ENCODE measurements at regions not wholly inside any gene's neighbourhood (a gene's known extent, or its start where the extent isn't known, plus 50 kb on each side); places are given as distances from the start of the nearest gene placed in this dataset.

GRCh38 chr13:36763126-36763722, 55.8 kb upstream of the RFXAP start:
- TF ChIP-seq CTCF (IDR thresholded peaks at IDR 0.05) = no peak
- Mint-ChIP-seq H3K9me3 (peaks cover 8 to 19% (median 13%) of the 10 kb centered on the region in 7 donors), H3K36me3 (no peaks in the 10 kb centered on the region), H3K4me1 (no peaks in the 10 kb centered on the region), H3K27me3 (ENCODE audit: low read depth in 3 of 3) (peaks cover 4 to 7% (median 4%) of the 10 kb centered on the region in 3 donors), H3K4me3 (no peak overlapping the region), H3K27ac (no peak overlapping the region)
- Histone ChIP-seq H3K4me1 (ENCODE audit: control insufficient read depth in 1 of 2, insufficient read depth in 2 of 2, low read length in 2 of 2) (no peaks in the 10 kb centered on the region), H3K4me3 (replicated peaks in 1 of 3; ENCODE audit: low read depth in 2 of 3, low read length in 3 of 3) (no peak overlapping the region), H3K27ac (ENCODE audit: low read depth in 1 of 2, low read length in 2 of 2) (no peak overlapping the region), H4K20me1 (ENCODE audit: insufficient read depth, low read length) (no peaks in the 10 kb centered on the region), H3K4me2 (replicated peaks; ENCODE audit: extremely low read depth, low read length, poor library complexity, severe bottlenecking) (no peak overlapping the region), H3K79me2 (ENCODE audit: insufficient read depth, low read length) (no peaks in the 10 kb centered on the region), H3K27me3 (ENCODE audit: control insufficient read depth in 2 of 2, insufficient read depth in 2 of 2, low read length in 2 of 2) (no peaks in the 10 kb centered on the region), H3K9me3 (replicated peaks in 1 of 2; ENCODE audit: control insufficient read depth in 1 of 2, insufficient read depth in 1 of 2, low read length in 2 of 2) (peaks cover 6 to 7% of the 10 kb centered on the region in 2 donors), H3K36me3 (replicated peaks in 1 of 2; ENCODE audit: control insufficient read depth in 1 of 2, insufficient read depth in 2 of 2, low read length in 2 of 2) (no peaks in the 10 kb centered on the region), H2AFZ (ENCODE audit: insufficient read depth, low read depth, low read length, poor library complexity, severe bottlenecking) (no peak overlapping the region), H3K9ac (ENCODE audit: insufficient read depth, low read length, poor library complexity, severe bottlenecking) (no peak overlapping the region)
- intact Hi-C loops (cut with micrococcal nuclease) = no loop called here
- DNase-seq = no peak
- 89% methylated on average over 2 of the region's 5 CpGs for WGBS (ENCODE audit: insufficient coverage)

- no peak for TF ChIP-seq CTCF (IDR thresholded peaks at IDR 0.05)
- H3K27me3 Mint-ChIP-seq (ENCODE audit: low read depth in 3 of 3) = peaks cover 2 to 7% (median 4%) of the 10 kb centered on the region in 3 donors
- H3K36me3 Mint-ChIP-seq = no peaks in the 10 kb centered on the region
- no CpG with 5 or more reads among the region's 3 CpGs for WGBS (ENCODE audit: insufficient coverage)
- no peak overlapping the region for H3K27ac ChIP-seq (ENCODE audit: low read depth in 1 of 2, low read length in 2 of 2)
- DNase-seq = no peak
- no peaks in the 10 kb centered on the region for H3K79me2 ChIP-seq (ENCODE audit: insufficient read depth, low read length)
- peaks cover 4% of the 10 kb centered on the region for H3K4me1 Mint-ChIP-seq
- H3K4me3 ChIP-seq (replicated peaks in 1 of 3; ENCODE audit: low read depth in 2 of 3, low read length in 3 of 3) = no peak overlapping the region
- H3K27me3 ChIP-seq (ENCODE audit: control insufficient read depth in 2 of 2, insufficient read depth in 2 of 2, low read length in 2 of 2) = no peaks in the 10 kb centered on the region
- H3K27ac Mint-ChIP-seq = no peak overlapping the region
- intact Hi-C loops (cut with micrococcal nuclease) = no loop called here
- H3K4me3 Mint-ChIP-seq = no peak overlapping the region
- H3K4me1 ChIP-seq (ENCODE audit: control insufficient read depth in 1 of 2, insufficient read depth in 2 of 2, low read length in 2 of 2) = no peaks in the 10 kb centered on the region
- no peak overlapping the region for H2AFZ ChIP-seq (ENCODE audit: insufficient read depth, low read depth, low read length, poor library complexity, severe bottlenecking)
- peaks cover 8 to 19% (median 13%) of the 10 kb centered on the region in 7 donors for H3K9me3 Mint-ChIP-seq
- H4K20me1 ChIP-seq (ENCODE audit: insufficient read depth, low read length) = no peaks in the 10 kb centered on the region
- H3K36me3 ChIP-seq (replicated peaks in 1 of 2; ENCODE audit: control insufficient read depth in 1 of 2, insufficient read depth in 2 of 2, low read length in 2 of 2) = no peaks in the 10 kb centered on the region
- no peak overlapping the region for H3K4me2 ChIP-seq (replicated peaks; ENCODE audit: extremely low read depth, low read length, poor library complexity, severe bottlenecking)
- H3K9me3 ChIP-seq (replicated peaks in 1 of 2; ENCODE audit: control insufficient read depth in 1 of 2, insufficient read depth in 1 of 2, low read length in 2 of 2) = peaks cover 6 to 7% of the 10 kb centered on the region in 2 donors
- H3K9ac ChIP-seq (ENCODE audit: insufficient read depth, low read length, poor library complexity, severe bottlenecking) = no peak overlapping the region
Measured at GRCh38 chr13:36764536-36764935, 54.5 kb upstream of the RFXAP start.

Data from CD14-positive monocyte (primary cell).